HCT116 (cell line): ENCODE measurements at regions not wholly inside any gene's neighbourhood (a gene's known extent, or its start where the extent isn't known, plus 50 kb on each side); places are given as distances from the start of the nearest gene placed in this dataset.

ENCODE experiments used
- ATAC-seq: fragments of 200-7000 bp; cut with Tn5 transposase; 2 replicates; pipeline ENCODE4 v1.9.1; 2020; ENCODE audit warnings: mild to moderate bottlenecking, moderate library complexity
- BruUV-seq: library from RNA; stranded (reverse); fragments of 400-500 nt; replicated peaks from 2 replicates; lab custom pipeline; 2021; lab: Mats Ljungman, UMichigan
- CTCF ChIA-PET: fragments of 300-600 bp; sonication (Branson Sonifier 250); formaldehyde crosslinking; loops from one replicate; lab custom pipeline; 2021; ENCODE audit warnings: antibody characterized with exemption; lab: Charles Lee
- POLR2A ChIA-PET: fragments of 300-600, 350-600 bp; sonication (Branson Sonifier 250); formaldehyde crosslinking; loops from one replicate; lab custom pipeline; 2021; ENCODE audit warnings: antibody characterized with exemption; lab: Charles Lee
- RAD21 ChIA-PET, 2 experiments: fragments of 300-600 bp; sonication (Branson Sonifier 250); formaldehyde crosslinking; loops; one replicate each; lab custom pipeline; 2023; ENCODE audit warnings: low total read pairs in 2 of 2; ENCODE audit not compliant: uncharacterized antibody in 2 of 2, unreplicated experiment in 2 of 2, low non-redundant PET in 1 of 2; lab: Charles Lee
- DNase-seq: peaks from one replicate; pipeline ENCODE4 v3.0.0-alpha.2; 2010; ENCODE audit warnings: low read depth, low spot score
- H2AFZ ChIP-seq: fragments of 200-600 bp; shearing (Covaris generic), sonication (generic); 2 replicates; pipeline ENCODE4 v1.6.1; 2017; ENCODE audit warnings: low read depth, mixed run types, mixed read lengths, antibody characterized with exemption, low read length; ENCODE audit not compliant: poor library complexity, severe bottlenecking
- H3K27ac ChIP-seq: 2 replicates; pipeline ENCODE4 v1.5.1; 2012; ENCODE audit warnings: low read depth, low read length
- H3K27me3 ChIP-seq: fragments of 200-600 bp; sonication (generic); 2 replicates; pipeline ENCODE4 v1.6.1; 2016; ENCODE audit warnings: mixed run types, low read length, mixed read lengths; ENCODE audit not compliant: insufficient read depth
- H3K36me3 ChIP-seq, 2 experiments: fragments of 200-500 bp in 1 of 2; fragments of 200-600 bp in 1 of 2; sonication (Bioruptor generic) in 1 of 2; sonication (generic) in 1 of 2; 2 replicates each; pipeline versions ENCODE4 v1.5.1 to v1.6.1; 2014 to 2016; ENCODE audit warnings: low read length in 2 of 2, inconsistent platforms in 1 of 2, mixed read lengths in 1 of 2, mixed run types in 1 of 2; ENCODE audit not compliant: insufficient read depth in 2 of 2, control insufficient read depth in 1 of 2
- H3K4me1 ChIP-seq, 2 experiments: fragments of 200-600 bp in 1 of 2; sonication (generic) in 1 of 2; 2 replicates each; pipeline versions ENCODE4 v1.5.1 to v1.6.1; 2012 to 2017; ENCODE audit warnings: low read length in 2 of 2, inconsistent platforms in 1 of 2, mild to moderate bottlenecking in 1 of 2, mixed read lengths in 1 of 2, mixed run types in 1 of 2, moderate library complexity in 1 of 2; ENCODE audit not compliant: insufficient read depth in 2 of 2, control insufficient read depth in 1 of 2
- H3K4me2 ChIP-seq: fragments of 200-600 bp; sonication (generic); 2 replicates; pipeline ENCODE4 v1.6.1; 2017; ENCODE audit warnings: mixed run types, low read length, mixed read lengths
- H3K4me3 ChIP-seq, 2 experiments: fragments of 200-600 bp in 1 of 2; sonication (generic) in 1 of 2; replicated peaks in 1 of 2; 2 replicates each; pipeline ENCODE4 v1.5.1; 2011 to 2016; ENCODE audit warnings: low read length in 2 of 2, control low read depth in 1 of 2, low read depth in 1 of 2, mild to moderate bottlenecking in 1 of 2, mixed read lengths in 1 of 2, mixed run types in 1 of 2
- H3K79me2 ChIP-seq: fragments of 200-600 bp; sonication (generic); 2 replicates; pipeline ENCODE4 v1.6.1; 2017; ENCODE audit warnings: mild to moderate bottlenecking, mixed run types, low read length, moderate library complexity, mixed read lengths; ENCODE audit not compliant: insufficient read depth
- H3K9ac ChIP-seq: fragments of 200-600 bp; sonication (generic); 2 replicates; pipeline ENCODE4 v1.6.1; 2016; ENCODE audit warnings: low read length, mixed read lengths
- H3K9me2 ChIP-seq: fragments of 200-600 bp; sonication (generic), shearing (Covaris generic); 2 replicates; pipeline ENCODE4 v1.6.1; 2017; ENCODE audit warnings: mixed run types, mild to moderate bottlenecking, moderate library complexity; ENCODE audit not compliant: insufficient read depth
- H3K9me3 ChIP-seq, 2 experiments: fragments of 200-500 bp in 1 of 2; fragments of 200-600 bp in 1 of 2; sonication (Bioruptor generic) in 1 of 2; sonication (generic) in 1 of 2; 2 replicates each; pipeline ENCODE4 v1.6.1; 2014 to 2017; ENCODE audit warnings: low read length in 2 of 2, mixed read lengths in 2 of 2, inconsistent platforms in 1 of 2, low read depth in 1 of 2, mild to moderate bottlenecking in 1 of 2, mixed run types in 1 of 2, moderate library complexity in 1 of 2; ENCODE audit not compliant: control insufficient read depth in 1 of 2, insufficient read depth in 1 of 2
- H4K20me1 ChIP-seq: fragments of 200-600 bp; sonication (generic), shearing (Covaris generic); 2 replicates; pipeline ENCODE4 v1.6.1; 2017; ENCODE audit warnings: mixed run types, mild to moderate bottlenecking, moderate library complexity; ENCODE audit not compliant: insufficient read depth
- CBX3 ChIP-seq: IDR thresholded peaks from 2 replicates; pipeline ENCODE4 v1.6.1; 2012; ENCODE audit warnings: low read depth
- EZH2phosphoT487 ChIP-seq: fragments of 200-600 bp; IDR thresholded peaks from 2 replicates; pipeline ENCODE4 v1.6.1; 2018; ENCODE audit warnings: antibody characterized with exemption, borderline replicate concordance
- FOSL1 ChIP-seq: IDR thresholded peaks from 2 replicates; pipeline ENCODE4 v1.6.1; 2012; ENCODE audit warnings: low read depth
- POLR2A ChIP-seq: IDR thresholded peaks from 2 replicates; pipeline ENCODE4 v1.7.0; 2011; ENCODE audit warnings: borderline replicate concordance; ENCODE audit not compliant: insufficient read depth, insufficient read length; ENCODE audit errors: extremely low read depth
- POLR2AphosphoS5 ChIP-seq: IDR thresholded peaks from 2 replicates; pipeline ENCODE4 v1.6.1; 2011; ENCODE audit warnings: mild to moderate bottlenecking, low read depth, low read length, moderate library complexity
- SIN3A ChIP-seq: IDR thresholded peaks from 2 replicates; pipeline ENCODE4 v1.6.1; 2012; ENCODE audit warnings: low read depth
- SP1 ChIP-seq: IDR thresholded peaks from 2 replicates; pipeline ENCODE4 v1.6.1; 2012; ENCODE audit warnings: low read depth
- TCF7L2 ChIP-seq: IDR thresholded peaks from 2 replicates; pipeline ENCODE4 v1.7.0; 2011; ENCODE audit warnings: borderline replicate concordance, inconsistent platforms; ENCODE audit not compliant: insufficient read depth, insufficient read length; ENCODE audit errors: extremely low read depth
- ZNF274 ChIP-seq: fragments of 200-500 bp; sonication (Bioruptor generic); IDR thresholded peaks from 2 replicates; pipeline ENCODE4 v1.6.1; 2014; ENCODE audit warnings: mild to moderate bottlenecking, low read depth, low read length, inconsistent platforms
- intact Hi-C: fragments of 100-400 bp; cut with micrococcal nuclease; formaldehyde crosslinking; loops from 2 replicates; pipeline ENCODE4 v1.10.0; 2022
- TF ChIP-seq, protein P1 (sequence below): IDR thresholded peaks from 2 replicates; pipeline ENCODE4 v1.6.1; 2012
- TF ChIP-seq, protein P2 (sequence below): IDR thresholded peaks from 2 replicates; pipeline ENCODE4 v1.6.1; 2012
- TF ChIP-seq, protein P3 (sequence below): IDR thresholded peaks from 2 replicates; pipeline ENCODE4 v1.6.1; 2011; ENCODE audit warnings: mild to moderate bottlenecking, low read length, moderate library complexity; ENCODE audit not compliant: insufficient replicate concordance; ENCODE audit errors: extremely low read depth

DNA sequence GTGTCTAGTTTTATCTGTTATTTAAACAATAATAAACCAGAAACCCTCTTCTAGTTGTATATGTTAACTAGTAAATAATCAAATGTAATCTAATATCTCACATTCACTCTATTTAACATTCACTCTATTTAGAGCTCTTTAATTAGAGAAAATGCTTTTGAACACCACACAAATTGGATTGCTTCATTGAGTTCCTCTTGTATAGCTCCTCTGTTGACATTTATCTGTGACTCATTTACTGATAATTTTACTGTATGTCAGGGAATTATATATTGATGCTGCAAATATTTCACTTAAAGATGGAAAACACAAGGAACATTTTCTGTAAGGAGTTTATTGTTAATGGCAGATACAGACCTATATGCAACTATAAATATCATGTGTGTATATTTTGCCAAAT, 594.6 kb downstream of the COL12A1 start:
- H3K4me3 ChIP-seq: no peak overlapping the region
- H3K36me3 ChIP-seq: no peaks in the 10 kb centered on the region
- CTCF ChIA-PET: no interaction called here
- H3K9ac ChIP-seq: no peak overlapping the region
- H3K9me2 ChIP-seq: no peaks in the 10 kb centered on the region
- H3K27ac ChIP-seq: no peak overlapping the region
- intact Hi-C loops: no loop called here
- no peaks in the 10 kb centered on the region for H3K27me3 ChIP-seq
- no peaks in the 10 kb centered on the region for H3K9me3 ChIP-seq
- DNase-seq (no peak), ATAC-seq (no peak)
- POLR2A ChIA-PET: no interaction called here
- H4K20me1 ChIP-seq: no peaks in the 10 kb centered on the region
- no peaks in the 10 kb centered on the region for H3K4me1 ChIP-seq
- RAD21 ChIA-PET: no interaction called here
- no peak overlapping the region for H3K4me2 ChIP-seq
- no peak overlapping the region for H2AFZ ChIP-seq
- H3K79me2 ChIP-seq: no peaks in the 10 kb centered on the region
- TF ChIP-seq POLR2A: no peak
- no TSS peak for BruUV-seq

DNA sequence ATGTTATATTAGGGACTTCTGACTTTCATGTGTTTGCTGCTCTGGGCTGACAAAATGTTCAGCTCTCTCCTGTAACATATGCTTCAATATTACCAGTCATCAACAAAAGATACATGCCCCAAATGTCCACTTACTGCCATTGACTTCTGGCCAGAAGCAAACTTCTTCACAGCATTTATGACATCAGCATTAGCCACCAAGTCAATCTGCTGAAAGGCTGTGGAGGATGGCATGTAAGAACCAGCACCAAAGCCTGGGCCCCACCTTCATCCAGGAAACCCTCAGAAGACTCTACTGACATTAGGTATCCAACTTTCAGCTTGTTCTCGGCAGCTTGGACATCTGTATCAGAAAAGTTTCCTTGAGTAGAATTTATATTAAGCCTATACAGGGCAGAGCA, 595.5 kb downstream of the COL12A1 start:
- Histone ChIP-seq H3K9me2 (no peaks in the 10 kb centered on the region), H3K4me2 (no peak overlapping the region), H3K79me2 (no peaks in the 10 kb centered on the region), H4K20me1 (no peaks in the 10 kb centered on the region), H3K27ac (no peak overlapping the region), H3K4me1 (no peaks in the 10 kb centered on the region), H3K27me3 (no peaks in the 10 kb centered on the region), H3K9me3 (no peaks in the 10 kb centered on the region), H2AFZ (no peak overlapping the region), H3K4me3 (no peak overlapping the region)
- ChIA-PET CTCF (no interaction called here), RAD21 (no interaction called here)
- intact Hi-C loops: no loop called here
- BruUV-seq: no TSS peak
- TF ChIP-seq SP1: no peak
- TF ChIP-seq, protein P1, sequence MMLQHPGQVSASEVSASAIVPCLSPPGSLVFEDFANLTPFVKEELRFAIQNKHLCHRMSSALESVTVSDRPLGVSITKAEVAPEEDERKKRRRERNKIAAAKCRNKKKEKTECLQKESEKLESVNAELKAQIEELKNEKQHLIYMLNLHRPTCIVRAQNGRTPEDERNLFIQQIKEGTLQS: no peak
- TF ChIP-seq CBX3: no peak
- TF ChIP-seq, all 23 proteins: peak for 0
- POLR2A ChIA-PET: no interaction called here
- H3K36me3 ChIP-seq: no peaks in the 10 kb centered on the region
- ATAC-seq (no peak), DNase-seq (no peak)
- H3K9ac ChIP-seq: no peak overlapping the region

DNA sequence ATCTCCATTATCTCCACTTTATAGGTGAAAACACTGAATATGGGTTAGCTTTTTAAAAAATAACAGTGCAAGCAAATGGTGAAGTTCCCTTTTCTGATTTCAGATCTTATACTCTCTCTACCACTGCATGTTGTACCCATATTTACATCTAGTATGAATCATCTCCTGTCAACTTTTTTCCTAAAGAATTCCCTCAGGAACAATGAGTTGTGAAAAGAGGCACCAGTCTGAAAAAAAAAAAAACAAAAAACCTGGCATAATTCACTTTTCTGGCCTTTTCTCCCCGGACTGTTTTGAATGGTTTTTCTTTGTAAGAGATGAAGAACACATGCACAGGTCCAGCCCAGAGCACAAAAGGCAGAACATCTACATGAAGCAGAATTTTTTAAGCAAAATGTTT, 596.0 kb downstream of the COL12A1 start:
- H3K27ac ChIP-seq: no peak overlapping the region
- no peaks in the 10 kb centered on the region for H4K20me1 ChIP-seq
- ChIA-PET POLR2A (no interaction called here), RAD21 (no interaction called here), CTCF (no interaction called here)
- no peak overlapping the region for H2AFZ ChIP-seq
- TF ChIP-seq ZNF274 (no peak), SIN3A (no peak), POLR2A (no peak), CBX3 (no peak), FOSL1 (no peak), EZH2phosphoT487 (no peak), TCF7L2 (no peak), POLR2AphosphoS5 (no peak)
- TF ChIP-seq, protein P2, sequence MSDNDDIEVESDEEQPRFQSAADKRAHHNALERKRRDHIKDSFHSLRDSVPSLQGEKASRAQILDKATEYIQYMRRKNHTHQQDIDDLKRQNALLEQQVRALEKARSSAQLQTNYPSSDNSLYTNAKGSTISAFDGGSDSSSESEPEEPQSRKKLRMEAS: no peak
- TF ChIP-seq, protein P3, sequence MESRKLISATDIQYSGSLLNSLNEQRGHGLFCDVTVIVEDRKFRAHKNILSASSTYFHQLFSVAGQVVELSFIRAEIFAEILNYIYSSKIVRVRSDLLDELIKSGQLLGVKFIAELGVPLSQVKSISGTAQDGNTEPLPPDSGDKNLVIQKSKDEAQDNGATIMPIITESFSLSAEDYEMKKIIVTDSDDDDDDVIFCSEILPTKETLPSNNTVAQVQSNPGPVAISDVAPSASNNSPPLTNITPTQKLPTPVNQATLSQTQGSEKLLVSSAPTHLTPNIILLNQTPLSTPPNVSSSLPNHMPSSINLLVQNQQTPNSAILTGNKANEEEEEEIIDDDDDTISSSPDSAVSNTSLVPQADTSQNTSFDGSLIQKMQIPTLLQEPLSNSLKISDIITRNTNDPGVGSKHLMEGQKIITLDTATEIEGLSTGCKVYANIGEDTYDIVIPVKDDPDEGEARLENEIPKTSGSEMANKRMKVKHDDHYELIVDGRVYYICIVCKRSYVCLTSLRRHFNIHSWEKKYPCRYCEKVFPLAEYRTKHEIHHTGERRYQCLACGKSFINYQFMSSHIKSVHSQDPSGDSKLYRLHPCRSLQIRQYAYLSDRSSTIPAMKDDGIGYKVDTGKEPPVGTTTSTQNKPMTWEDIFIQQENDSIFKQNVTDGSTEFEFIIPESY: no peak
- intact Hi-C loops: no loop called here
- no peaks in the 10 kb centered on the region for H3K9me3 ChIP-seq
- no peaks in the 10 kb centered on the region for H3K4me1 ChIP-seq
- no peaks in the 10 kb centered on the region for H3K27me3 ChIP-seq
- H3K4me3 ChIP-seq: no peak overlapping the region
- DNase-seq (no peak), ATAC-seq (no peak)
- no peaks in the 10 kb centered on the region for H3K9me2 ChIP-seq
- no peak overlapping the region for H3K9ac ChIP-seq
- H3K4me2 ChIP-seq: no peak overlapping the region
- no peaks in the 10 kb centered on the region for H3K79me2 ChIP-seq
- no TSS peak for BruUV-seq
- H3K36me3 ChIP-seq: no peaks in the 10 kb centered on the region
